HEK293T (cell line): ENCODE measurements at regions not wholly inside any gene's neighbourhood (a gene's known extent, or its start where the extent isn't known, plus 50 kb on each side); places are given as distances from the start of the nearest gene placed in this dataset.

ENCODE experiments used
- ARNT ChIP-seq: fragments of 450-650 bp; IDR thresholded peaks from 2 replicates; pipeline ENCODE4 v1.6.1; 2017; ENCODE audit warnings: mild to moderate bottlenecking
- CTBP1 ChIP-seq: fragments of 450-650 bp; IDR thresholded peaks from 2 replicates; pipeline ENCODE4 v1.6.1; 2016; ENCODE audit warnings: borderline replicate concordance
- ELF4 ChIP-seq: fragments of 450-650 bp; IDR thresholded peaks from 2 replicates; pipeline ENCODE4 v1.6.1; 2017; ENCODE audit warnings: antibody characterized with exemption
- FOXA1 ChIP-seq: fragments of 450-650 bp; IDR thresholded peaks from 2 replicates; pipeline ENCODE4 v1.6.1; 2016; ENCODE audit warnings: mild to moderate bottlenecking
- HDGF ChIP-seq: fragments of 450-650 bp; IDR thresholded peaks from 2 replicates; pipeline ENCODE4 v1.6.1; 2017; ENCODE audit warnings: antibody characterized with exemption, borderline replicate concordance
- L3MBTL2 ChIP-seq: fragments of 450-650 bp; conservative IDR thresholded peaks from 2 replicates; pipeline ENCODE4 v1.6.1; 2016; ENCODE audit warnings: mild to moderate bottlenecking
- NFRKB ChIP-seq: fragments of 450-650 bp; IDR thresholded peaks from 2 replicates; pipeline ENCODE4 v1.6.1; 2016; ENCODE audit warnings: mild to moderate bottlenecking, moderate library complexity
- SP1 ChIP-seq: fragments of 450-650 bp; IDR thresholded peaks from 2 replicates; pipeline ENCODE4 v1.6.1; 2017
- SUZ12 ChIP-seq: fragments of 450-650 bp; IDR thresholded peaks from 2 replicates; pipeline ENCODE4 v1.6.1; 2016; ENCODE audit warnings: mild to moderate bottlenecking

DNA sequence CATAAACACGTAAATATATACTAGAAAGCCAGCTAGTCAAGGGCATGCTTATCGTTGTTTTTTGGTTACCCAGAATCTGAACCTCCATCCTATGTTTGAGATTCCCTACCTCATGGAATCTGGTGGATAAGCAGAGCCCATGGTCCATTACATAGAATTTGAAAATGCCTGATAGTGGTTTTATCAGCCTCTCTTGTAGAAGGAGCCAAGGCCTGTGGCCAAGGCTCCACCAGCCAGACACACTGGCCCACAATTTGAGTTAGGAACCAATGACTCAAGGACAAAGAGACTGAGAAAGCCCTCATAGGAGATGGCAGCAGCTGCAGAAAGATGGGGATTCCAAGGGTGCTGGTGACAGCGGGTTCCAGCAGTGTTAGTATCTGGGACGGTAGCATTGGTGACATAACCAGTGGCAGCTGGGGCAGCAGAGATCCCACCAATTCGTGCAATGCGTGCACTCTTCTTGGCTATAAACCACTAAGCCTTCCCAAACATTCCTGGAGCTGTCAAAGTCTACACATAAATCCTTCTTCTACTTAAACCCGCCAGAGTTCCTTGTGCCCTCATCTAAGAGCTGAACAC lies 51.2 kb upstream of the RMDN2 start:
- TF ChIP-seq FOXA1: no peak
- no peak for TF ChIP-seq ELF4
- TF ChIP-seq SUZ12: no peak
- no peak for TF ChIP-seq ARNT
- TF ChIP-seq NFRKB: no peak
- TF ChIP-seq HDGF: no peak
- TF ChIP-seq L3MBTL2: no peak
- no peak for TF ChIP-seq CTBP1
- no peak for TF ChIP-seq SP1
